ENCODE measurements at regions not wholly inside any gene's neighbourhood (a gene's known extent, or its start where the extent isn't known, plus 50 kb on each side); places are given as distances from the start of the nearest gene placed in this dataset.

GRCh38 chr4:14504162-14504561 lies 498.1 kb upstream of the CPEB2 start:
- DNase-seq = no peak

GRCh38 chr4:14513471-14513870 lies 488.8 kb upstream of the CPEB2 start:
- no peak for DNase-seq

GRCh38 chr4:14515556-14515955 lies 486.7 kb upstream of the CPEB2 start:
- DNase-seq = no peak

- DNase-seq = no peak
Measured at GRCh38 chr4:14518136-14518535, 484.1 kb upstream of the CPEB2 start.

- no peak for DNase-seq
Measured at GRCh38 chr4:14520171-14520570, 482.1 kb upstream of the CPEB2 start.

GRCh38 chr4:14524276-14524675 lies 478.0 kb upstream of the CPEB2 start:
- no peak for DNase-seq

GRCh38 chr4:14528918-14529317 lies 473.4 kb upstream of the CPEB2 start:
- DNase-seq = no peak

GRCh38 chr4:14529653-14530052 lies 472.6 kb upstream of the CPEB2 start:
- DNase-seq = no peak

GRCh38 chr4:14532436-14532835 lies 469.8 kb upstream of the CPEB2 start:
- DNase-seq = no peak

GRCh38 chr4:14539246-14539645 lies 463.0 kb upstream of the CPEB2 start:
- DNase-seq = no peak

GRCh38 chr4:14545163-14545562 lies 457.1 kb upstream of the CPEB2 start:
- no peak for DNase-seq

GRCh38 chr4:14545807-14546206 lies 456.5 kb upstream of the CPEB2 start:
- no peak for DNase-seq

- DNase-seq = no peak
Measured at GRCh38 chr4:14552119-14552518, 450.2 kb upstream of the CPEB2 start.

GRCh38 chr4:14559646-14560045 lies 442.6 kb upstream of the CPEB2 start:
- DNase-seq = no peak

- no peak for DNase-seq
Measured at GRCh38 chr4:14560577-14560976, 441.7 kb upstream of the CPEB2 start.

- DNase-seq = no peak
Measured at GRCh38 chr4:14562901-14563300, 439.4 kb upstream of the CPEB2 start.

GRCh38 chr4:14564281-14564680 lies 438.0 kb upstream of the CPEB2 start:
- no peak for DNase-seq

- DNase-seq = no peak
Measured at GRCh38 chr4:14566518-14566917, 435.8 kb upstream of the CPEB2 start.

- no peak for DNase-seq
Measured at GRCh38 chr4:14568351-14568750, 433.9 kb upstream of the CPEB2 start.

GRCh38 chr4:14575289-14575688 lies 427.0 kb upstream of the CPEB2 start:
- DNase-seq = no peak

GRCh38 chr4:14575919-14576318 lies 426.4 kb upstream of the CPEB2 start:
- DNase-seq = no peak

GRCh38 chr4:14580061-14580460 lies 422.2 kb upstream of the CPEB2 start:
- no peak for DNase-seq

GRCh38 chr4:14581741-14582140 lies 420.5 kb upstream of the CPEB2 start:
- DNase-seq = no peak

- DNase-seq = no peak
Measured at GRCh38 chr4:14582677-14583076, 419.6 kb upstream of the CPEB2 start.

GRCh38 chr4:14583331-14583730 lies 418.9 kb upstream of the CPEB2 start:
- DNase-seq = no peak

GRCh38 chr4:14583752-14584151 lies 418.5 kb upstream of the CPEB2 start:
- no peak for DNase-seq

Data from CD4-positive, alpha-beta T cell treated with Interleukin-6 for 4 hours (primary cell).